GM21390 (cell line): ENCODE measurements at regions not wholly inside any gene's neighbourhood (a gene's known extent, or its start where the extent isn't known, plus 50 kb on each side); places are given as distances from the start of the nearest gene placed in this dataset.

Experiments used
- ATAC-seq: cut with Tn5 transposase; IDR thresholded peaks from one replicate; pipeline ENCODE4 v1.9.1; 2021; ENCODE audit not compliant: unreplicated experiment

DNA sequence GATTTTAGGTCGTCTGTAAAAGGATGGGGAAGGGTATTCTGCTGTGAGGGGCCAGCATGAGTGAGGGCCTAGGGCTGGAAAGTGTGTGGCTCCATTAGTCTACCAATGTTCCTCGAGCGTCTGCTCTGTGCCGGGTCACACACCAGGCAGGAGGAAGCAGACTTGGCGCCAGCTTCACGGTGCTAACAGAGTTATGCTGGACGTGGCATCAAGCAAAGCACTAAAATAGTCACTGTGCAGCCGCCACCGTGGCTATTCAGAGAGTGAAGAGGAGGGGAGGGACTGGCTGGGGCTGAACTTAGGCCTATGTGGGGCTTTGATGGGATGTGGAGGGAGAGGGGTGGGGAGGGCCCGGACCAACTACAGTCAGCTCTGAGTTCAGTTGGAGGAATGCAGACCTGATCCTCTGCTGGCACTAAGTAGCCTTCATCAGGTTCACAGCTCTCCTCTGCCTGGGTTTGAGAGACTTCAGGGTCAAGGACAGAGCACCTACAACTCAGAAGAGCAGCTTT is 83.9 kb upstream of the MSX1 start:
- no peak for ATAC-seq

- ATAC-seq, result no peak
Observed at GRCh38 chr4:4772534-4772933, 86.9 kb upstream of the MSX1 start.

GRCh38 chr4:4771160-4771559 is 88.3 kb upstream of the MSX1 start:
- ATAC-seq, result no peak

DNA sequence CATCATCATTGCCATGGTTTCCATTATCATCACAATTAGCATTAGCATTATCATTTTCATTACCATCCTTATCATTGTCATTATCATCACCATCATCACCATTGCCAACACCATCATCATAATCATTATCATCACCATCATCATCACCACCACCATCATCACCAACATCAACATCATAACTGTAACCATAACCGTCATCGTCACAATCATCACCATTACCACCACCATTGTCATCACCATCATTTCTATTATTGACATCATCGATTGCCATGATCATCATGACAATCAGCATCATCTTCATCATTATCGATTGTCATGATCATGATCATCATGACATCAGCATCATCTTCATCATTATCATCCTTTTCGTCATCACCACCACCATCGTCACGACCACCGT is 88.9 kb upstream of the MSX1 start:
- ATAC-seq, result no peak

DNA sequence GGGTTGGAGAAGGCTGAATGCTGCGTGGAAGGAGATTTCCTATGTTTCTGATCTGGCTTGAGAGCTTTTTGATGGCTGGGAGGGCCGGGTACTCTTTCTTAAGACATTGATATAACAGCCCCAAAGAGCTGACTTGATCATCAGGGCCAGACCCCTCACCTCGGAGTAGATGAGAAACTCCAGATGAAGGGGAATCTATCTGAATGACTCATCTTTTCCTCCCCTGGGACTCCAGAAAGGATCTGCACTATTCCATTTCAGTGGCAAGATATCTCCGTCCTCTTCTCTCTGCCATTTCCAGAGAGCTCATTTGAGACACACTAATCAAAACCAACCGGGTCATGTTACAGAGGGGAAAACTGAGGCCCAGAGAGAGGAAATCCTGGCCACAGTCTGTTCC is 92.9 kb upstream of the MSX1 start:
- ATAC-seq, result no peak

DNA sequence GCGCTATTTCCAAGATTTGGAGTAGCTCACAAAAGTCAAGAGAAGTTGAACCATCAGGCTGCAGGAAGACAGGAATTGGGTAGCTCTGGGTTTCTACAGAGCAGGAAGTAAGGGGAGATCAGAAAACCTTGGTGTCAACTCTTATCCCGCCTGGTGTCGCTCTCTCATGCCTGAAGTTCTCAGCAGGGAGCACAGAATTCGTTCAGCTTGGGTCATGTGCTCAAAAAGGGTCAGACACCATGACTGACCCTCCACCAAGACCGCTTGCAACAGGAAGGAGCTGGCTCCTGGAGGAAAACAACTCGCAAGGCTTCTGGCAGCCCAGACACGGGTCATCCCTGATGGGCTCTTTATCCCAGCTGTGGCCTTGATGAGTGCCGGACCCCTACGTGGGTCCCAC is 93.7 kb upstream of the MSX1 start:
- no peak for ATAC-seq

GRCh38 chr4:4764558-4764905 is 94.9 kb upstream of the MSX1 start:
- no peak for ATAC-seq

GRCh38 chr4:4763822-4764557 is 95.5 kb upstream of the MSX1 start:
- ATAC-seq, result no peak

GRCh38 chr4:4762909-4763821 is 96.3 kb upstream of the MSX1 start:
- peak; percentile 87 for ATAC-seq

- no peak for ATAC-seq
Observed at GRCh38 chr4:4762300-4762699, 97.2 kb upstream of the MSX1 start.

DNA sequence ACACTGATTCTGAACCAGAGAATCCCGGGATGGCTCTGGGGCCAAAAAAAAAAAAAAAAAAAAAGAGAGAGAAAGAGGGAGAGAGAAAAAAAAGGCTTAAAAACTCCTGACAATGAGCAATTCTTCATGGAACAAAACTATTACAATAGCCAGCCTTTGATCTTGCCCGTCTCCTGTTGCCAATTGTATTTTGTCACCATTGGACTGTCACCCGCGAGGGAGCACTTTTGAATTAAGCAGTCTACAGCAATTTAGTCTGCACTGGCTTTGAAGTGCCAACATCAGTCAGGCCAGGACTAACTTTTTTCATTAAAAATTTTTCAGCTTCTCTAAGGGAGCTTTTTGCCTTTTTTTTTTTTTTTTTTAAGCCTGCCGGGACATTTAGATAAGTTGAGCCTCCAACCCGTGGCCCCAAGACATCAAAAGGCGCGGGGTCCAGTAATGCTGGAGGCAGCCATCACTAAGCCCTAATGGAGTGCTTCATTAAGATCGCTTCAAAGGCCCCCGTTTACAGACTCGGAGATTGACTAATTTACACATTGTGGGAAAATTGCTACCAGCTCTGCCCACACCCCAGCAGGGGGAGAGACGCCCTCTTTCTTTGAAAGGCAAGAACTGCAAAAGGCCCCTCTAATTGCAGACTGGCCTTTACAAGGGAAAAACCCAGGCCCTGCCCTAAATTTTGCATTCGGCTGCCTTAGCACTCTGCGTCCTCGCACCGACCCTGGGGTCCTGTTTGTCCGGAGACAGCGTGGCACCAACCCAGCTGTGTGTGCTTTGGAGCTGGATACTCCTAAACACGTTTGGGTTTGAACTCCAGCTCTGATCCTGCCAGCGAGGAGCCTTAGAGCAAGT is 98.1 kb upstream of the MSX1 start:
- no peak for ATAC-seq

GRCh38 chr4:4759883-4760282 is 99.6 kb upstream of the MSX1 start:
- ATAC-seq, result no peak

DNA sequence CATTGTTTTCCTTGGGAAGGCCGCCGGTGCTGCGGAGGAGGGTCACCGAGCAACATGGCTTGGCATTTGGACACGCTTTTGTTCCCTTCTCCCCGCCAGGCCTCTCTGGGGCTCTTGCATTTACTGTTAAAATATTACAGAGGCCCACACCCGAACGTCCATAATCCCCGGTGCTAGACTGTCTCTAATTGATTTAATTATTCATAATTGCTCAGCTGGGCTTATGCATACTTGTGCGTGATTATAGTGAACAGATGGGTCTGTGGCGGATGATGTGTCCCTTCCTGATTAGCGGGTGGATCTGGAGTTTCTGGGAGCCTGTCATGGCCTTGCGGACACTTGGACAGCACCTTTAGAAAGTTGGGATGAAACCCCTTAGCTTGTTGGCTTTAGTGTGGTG is 100.2 kb upstream of the MSX1 start:
- no peak for ATAC-seq

GRCh38 chr4:4758681-4759080 is 100.8 kb upstream of the MSX1 start:
- ATAC-seq, result peak; percentile 37

GRCh38 chr4:4755306-4755705 is 104.2 kb upstream of the MSX1 start:
- ATAC-seq, result no peak

GRCh38 chr4:4754641-4755040 is 104.8 kb upstream of the MSX1 start:
- no peak for ATAC-seq

- ATAC-seq, result no peak
Observed at GRCh38 chr4:4753643-4754042, 105.8 kb upstream of the MSX1 start.

DNA sequence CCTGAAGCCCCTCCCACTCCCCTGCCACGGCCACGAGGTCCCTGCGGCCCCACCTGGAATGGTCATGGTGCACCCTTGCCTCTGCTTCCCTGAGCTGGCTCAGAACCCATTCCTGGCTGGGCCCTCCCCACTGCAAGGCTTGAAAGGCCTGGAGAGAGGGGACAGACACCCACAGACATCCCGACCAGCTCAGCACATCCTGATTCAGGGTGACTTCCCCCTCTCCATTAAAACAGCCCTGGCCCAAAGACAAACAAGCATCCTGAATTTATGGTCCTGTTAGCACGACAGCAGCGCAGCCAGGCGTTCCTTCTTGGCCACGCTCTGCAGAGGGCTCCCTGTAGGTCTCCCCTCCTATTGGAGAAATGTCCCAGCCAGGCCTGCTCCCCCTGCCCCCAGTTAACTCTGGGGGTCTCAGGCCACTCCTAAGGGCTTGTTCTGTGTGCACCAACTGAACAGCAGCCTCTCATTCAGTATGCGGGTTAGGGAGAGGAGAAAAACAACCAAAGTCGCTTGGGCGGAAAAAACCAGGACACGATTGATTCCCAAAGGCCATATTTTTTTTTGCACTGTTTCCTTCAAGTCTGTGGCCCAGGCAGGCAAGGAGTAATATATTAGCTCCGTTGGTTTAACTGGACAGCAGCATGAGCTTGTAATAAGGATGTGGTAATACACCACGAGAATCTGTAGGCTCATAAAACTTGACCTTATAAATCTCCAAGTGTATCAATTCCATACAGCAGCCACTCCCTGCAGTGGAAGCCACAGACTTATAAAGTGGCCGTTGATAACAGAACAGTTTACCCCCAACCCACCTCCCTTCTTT is 106.7 kb upstream of the MSX1 start:
- ATAC-seq, result no peak

DNA sequence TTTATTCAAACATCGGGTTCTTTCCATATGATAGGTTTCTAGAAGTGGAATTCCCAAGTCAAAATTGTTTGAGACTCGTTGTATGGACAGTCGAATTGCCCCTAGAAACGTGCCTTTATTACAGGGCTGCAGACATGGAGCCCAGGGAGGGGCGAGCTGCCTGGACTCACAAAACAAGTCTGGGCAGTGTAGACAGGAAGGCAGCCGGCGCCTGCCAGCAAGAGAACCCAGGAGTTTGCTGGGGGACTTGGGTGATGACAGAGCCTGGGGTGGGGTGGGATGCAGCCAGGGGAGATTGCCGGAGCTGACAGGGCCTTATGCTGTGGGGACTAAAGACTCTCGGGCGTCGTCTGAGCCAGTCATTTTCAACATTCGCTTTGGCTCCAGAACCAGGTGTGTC is 107.4 kb upstream of the MSX1 start:
- ATAC-seq, result no peak

- ATAC-seq, result no peak
Observed at GRCh38 chr4:4750187-4750586, 109.3 kb upstream of the MSX1 start.
